GM12892 (cell line): ENCODE measurements at regions not wholly inside any gene's neighbourhood (a gene's known extent, or its start where the extent isn't known, plus 50 kb on each side); places are given as distances from the start of the nearest gene placed in this dataset.

Source experiments
- POLR2A ChIP-seq: IDR thresholded peaks from 2 replicates; pipeline ENCODE4 v1.6.1; 2011; ENCODE audit warnings: low read depth, low read length, control low read depth
- POLR2AphosphoS5 ChIP-seq: IDR thresholded peaks from 2 replicates; pipeline ENCODE4 v1.6.1; 2011; ENCODE audit warnings: low read depth, low read length, control low read depth

GRCh38 chr11:112706863-112707262 lies 254.4 kb upstream of the NCAM1 start:
- TF ChIP-seq POLR2A (no peak), POLR2AphosphoS5 (no peak)
